ENCODE measurements at regions not wholly inside any gene's neighbourhood (a gene's known extent, or its start where the extent isn't known, plus 50 kb on each side); places are given as distances from the start of the nearest gene placed in this dataset.

GRCh38 chr4:126264839-126265238, 950.1 kb downstream of the FAT4 start:
- DNase-seq, result no peak

GRCh38 chr4:126265888-126266287, 951.1 kb downstream of the FAT4 start:
- DNase-seq, result no peak

GRCh38 chr4:126267689-126268088, 952.9 kb downstream of the FAT4 start:
- no peak for DNase-seq

DNA sequence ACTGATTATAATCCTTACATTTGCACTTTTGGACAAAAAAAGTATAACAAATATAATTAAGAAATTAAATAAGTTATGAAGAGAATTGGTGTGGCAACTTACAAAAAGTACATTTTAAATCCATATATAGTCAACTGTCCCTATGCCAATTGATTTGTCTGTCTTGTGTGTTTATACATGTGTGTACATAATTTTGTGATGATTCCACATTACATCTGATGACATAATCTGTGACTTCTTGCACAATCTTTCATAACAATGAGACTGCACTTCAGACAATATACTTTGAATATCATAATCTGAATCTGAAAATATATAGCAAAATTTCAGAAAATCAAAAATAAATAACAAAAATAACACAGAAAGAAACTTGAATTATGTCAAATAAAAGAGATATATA, 953.4 kb downstream of the FAT4 start:
- no peak for DNase-seq

DNA sequence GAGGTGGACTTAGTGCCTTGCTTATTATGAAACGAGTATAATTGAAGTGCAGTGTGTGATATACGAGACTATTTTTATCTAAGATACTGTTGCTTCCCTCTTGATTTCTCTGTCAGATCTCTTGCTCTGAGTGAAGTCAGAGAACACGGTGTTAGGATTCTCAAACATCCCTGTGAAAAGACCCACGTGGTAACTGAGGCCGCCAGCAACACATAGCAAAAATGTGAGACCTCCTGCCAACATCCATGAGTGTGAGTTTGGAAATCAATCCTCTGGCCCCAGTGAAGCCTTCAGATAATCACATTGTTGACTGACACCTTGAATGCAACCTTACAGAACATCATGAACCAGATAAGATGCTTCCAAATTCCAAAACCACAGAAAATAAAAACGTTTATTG, 954.4 kb downstream of the FAT4 start:
- DNase-seq, result no peak

- DNase-seq, result no peak
These were observed 956.5 kb downstream of the FAT4 start for GRCh38 chr4:126271292-126271691.

GRCh38 chr4:126273746-126274145, 959.0 kb downstream of the FAT4 start:
- DNase-seq, result no peak

GRCh38 chr4:126291886-126292285, 977.1 kb downstream of the FAT4 start:
- DNase-seq, result no peak

- no peak for DNase-seq
These were observed 983.5 kb downstream of the FAT4 start for GRCh38 chr4:126298271-126298670.

DNA sequence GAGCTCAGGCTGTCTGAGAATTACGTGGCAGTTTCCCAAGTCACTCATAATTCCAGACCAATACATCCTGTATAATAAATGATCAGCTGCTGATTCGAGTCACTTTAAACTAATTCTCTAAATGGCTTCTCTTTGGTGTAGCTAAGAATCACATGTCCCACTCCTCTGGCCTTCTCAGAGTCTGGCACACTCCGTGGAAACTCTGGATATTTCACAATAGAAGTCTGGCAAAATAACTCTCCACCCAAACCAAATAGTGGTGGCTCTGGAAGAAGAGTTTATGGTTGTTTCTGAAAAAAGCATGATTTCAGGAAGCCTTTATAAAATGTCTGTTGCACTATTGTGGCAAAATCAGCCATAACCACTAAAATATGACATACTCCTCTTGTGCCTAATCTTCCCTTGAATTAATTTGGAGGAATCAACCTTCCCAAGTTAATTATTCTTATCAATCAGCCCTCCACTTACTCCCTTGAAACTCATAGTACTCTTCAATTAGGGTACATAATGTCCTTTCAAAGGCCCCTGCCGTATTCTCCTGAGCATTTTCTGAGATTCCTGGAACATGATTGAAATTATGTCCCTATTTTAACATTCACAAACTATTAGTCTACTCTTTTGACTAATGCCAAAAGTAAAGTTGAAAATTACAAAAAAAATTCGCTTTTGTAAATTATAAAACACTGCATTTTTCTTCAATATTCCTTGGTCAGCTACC, 991.6 kb downstream of the FAT4 start:
- DNase-seq, result no peak

DNA sequence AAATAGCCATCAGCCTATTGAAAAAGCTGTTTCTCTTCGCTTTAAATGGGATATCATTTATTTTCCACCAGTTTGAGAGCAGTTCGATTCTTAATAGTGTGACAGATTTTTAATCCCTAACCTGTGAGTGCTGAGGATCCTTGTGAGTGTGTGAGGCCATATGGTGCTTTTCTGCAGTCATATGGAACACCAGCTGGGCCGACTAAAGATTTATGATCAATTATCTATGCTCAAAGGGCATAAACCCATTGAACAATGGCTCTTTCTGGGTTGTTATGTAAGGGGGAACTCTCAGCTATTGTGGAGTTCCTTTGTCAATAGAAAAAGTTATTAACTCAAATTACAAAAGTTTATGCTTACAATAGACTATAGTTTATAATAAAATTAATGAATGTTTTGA, 1003.6 kb downstream of the FAT4 start:
- DNase-seq, result no peak

GRCh38 chr4:126328914-126329313, 1014.2 kb downstream of the FAT4 start:
- no peak for DNase-seq

DNA sequence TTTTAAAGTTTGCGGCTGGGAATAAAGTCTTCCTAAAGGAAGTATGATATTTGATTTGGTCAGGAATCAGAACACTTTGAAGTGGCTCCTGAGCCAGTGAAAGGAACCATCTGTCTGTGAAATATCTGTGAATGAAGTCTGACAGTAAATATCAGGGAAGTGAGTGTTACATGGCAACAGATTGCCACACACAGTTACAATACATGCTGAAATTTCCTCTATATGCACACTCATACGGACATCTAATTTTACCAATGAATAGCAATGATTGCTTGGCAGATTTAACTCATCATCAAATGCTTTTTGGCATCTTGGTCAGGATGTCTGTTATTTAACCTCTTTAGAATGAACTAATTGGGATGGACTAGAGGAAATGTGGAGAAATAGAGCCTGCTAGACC, 1023.8 kb downstream of the FAT4 start:
- DNase-seq, result no peak

DNA sequence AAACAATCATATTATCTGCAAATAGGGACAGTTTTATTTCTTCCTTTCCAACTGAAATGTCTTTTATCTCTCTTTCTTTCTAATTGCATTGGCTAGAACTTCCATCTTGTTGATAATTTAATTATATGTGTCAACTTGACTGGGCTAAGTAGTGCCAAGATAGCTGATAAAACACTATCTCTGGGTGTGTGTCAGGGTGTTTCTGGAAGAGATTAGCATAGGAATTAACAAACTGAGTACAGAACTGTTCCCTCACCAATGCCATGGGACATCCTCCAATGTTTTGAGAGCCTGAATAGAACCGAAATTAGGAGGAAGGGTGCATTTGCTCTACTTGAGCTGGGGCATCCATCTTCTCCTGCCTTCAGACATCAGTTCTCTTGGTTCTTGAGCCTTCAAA, 1027.2 kb downstream of the FAT4 start:
- DNase-seq, result no peak

GRCh38 chr4:126344472-126344871, 1029.7 kb downstream of the FAT4 start:
- no peak for DNase-seq

DNA sequence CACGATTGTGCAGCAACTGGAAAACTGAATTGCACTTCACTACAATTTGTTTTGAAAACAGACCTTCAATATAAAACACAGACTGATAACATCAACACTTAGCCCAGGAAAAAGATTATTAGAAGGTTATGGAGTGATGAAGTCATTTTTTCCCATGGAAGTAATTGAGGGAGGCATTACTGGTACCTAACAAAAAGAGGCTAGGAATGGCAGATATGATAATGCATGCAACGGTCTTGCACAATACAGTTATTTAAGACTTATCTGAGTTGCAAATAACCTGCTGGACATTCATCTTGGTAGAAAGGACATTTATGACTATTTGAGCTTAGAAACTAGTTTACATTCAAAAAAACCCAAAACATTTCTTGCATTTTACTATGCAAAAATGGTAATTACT, 1031.9 kb downstream of the FAT4 start:
- no peak for DNase-seq

GRCh38 chr4:126354784-126355183, 1040.0 kb downstream of the FAT4 start:
- no peak for DNase-seq

- DNase-seq, result no peak
These were observed 1043.3 kb downstream of the FAT4 start for GRCh38 chr4:126358041-126358440.

- DNase-seq, result no peak
These were observed 1046.5 kb downstream of the FAT4 start for GRCh38 chr4:126361287-126361686.

- DNase-seq, result no peak
These were observed 1049.7 kb downstream of the FAT4 start for GRCh38 chr4:126364311-126364911.

GRCh38 chr4:126369076-126369475, 1054.3 kb downstream of the FAT4 start:
- DNase-seq, result no peak

DNA sequence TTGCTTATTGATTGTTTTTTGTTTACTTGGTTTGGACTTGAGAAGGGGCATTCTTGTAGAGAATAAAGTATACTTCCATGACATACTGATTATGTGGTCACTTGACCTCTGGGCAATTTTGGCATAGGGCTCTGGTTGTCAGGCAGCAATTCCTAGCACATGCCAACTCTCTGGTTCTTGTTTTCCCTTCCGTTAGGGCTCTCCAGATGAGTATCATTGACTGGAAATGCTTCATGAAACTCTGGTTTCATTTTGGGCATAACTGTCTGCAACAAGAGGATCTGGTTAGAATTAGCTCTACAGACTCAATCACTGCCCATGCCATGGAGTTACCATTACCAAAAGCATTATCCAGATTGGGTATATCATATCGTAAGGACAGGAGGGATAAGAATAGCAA, 1057.9 kb downstream of the FAT4 start:
- no peak for DNase-seq

- DNase-seq, result no peak
These were observed 1060.8 kb downstream of the FAT4 start for GRCh38 chr4:126375462-126376054.

DNA sequence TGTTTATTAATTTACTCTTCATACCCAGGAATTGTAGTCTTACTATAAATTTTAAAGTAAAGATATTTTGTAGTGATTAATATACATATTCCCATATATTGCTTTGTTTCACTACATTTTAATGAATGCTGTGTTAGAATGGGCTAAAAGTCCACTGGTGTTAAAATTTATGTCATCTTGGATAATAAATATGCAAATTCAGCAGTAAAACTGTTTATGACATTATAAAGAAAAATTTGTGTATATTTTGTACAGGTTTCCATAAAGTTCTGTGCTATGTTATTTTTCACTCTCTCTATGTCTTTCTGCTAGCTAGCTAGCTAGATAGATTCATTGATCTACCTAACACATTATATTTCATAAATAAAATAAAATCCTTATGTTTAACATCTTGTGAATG, 1071.2 kb downstream of the FAT4 start:
- DNase-seq, result no peak

DNA sequence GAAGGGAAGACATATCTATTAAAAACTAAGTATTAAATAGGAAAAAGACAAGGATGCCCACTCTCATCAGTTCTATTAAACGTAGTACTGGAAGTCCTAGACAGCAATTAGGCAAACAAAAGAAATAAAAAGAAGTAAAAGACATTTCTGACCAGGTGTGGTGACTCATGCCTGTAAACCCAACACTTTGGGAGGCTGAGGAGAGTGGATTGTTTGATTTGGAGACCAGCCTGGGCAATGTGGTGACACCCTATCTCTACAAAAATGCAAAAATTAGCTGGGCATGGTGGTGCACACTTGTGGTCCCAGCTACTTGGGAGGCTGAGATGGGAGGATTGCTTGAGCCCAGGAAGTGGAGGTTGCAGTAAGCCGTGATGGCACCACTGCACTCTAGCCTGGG, 1071.8 kb downstream of the FAT4 start:
- DNase-seq, result no peak

Measured in activated CD4-positive, alpha-beta T cell treated with anti-CD3 and anti-CD28 coated beads, Interleukin-10, Interleukin-2, amounts not matched to agents 100 ng/mL and 50 ng/mL, durations not matched to agents 16 hours and 8 hours (primary cell).